Panc1 (cell line): ENCODE measurements at regions not wholly inside any gene's neighbourhood (a gene's known extent, or its start where the extent isn't known, plus 50 kb on each side); places are given as distances from the start of the nearest gene placed in this dataset.

Source experiments
- ATAC-seq: fragments of 200-7000 bp; cut with Tn5 transposase; 2 replicates; pipeline ENCODE4 v1.9.1; 2020; ENCODE audit warnings: mild to moderate bottlenecking, moderate library complexity
- BruUV-seq: library from RNA; stranded (reverse); fragments of 400-500 nt; replicated peaks from 2 replicates; lab custom pipeline; 2021; lab: Mats Ljungman, UMichigan
- CTCF ChIA-PET: fragments of 300-600 bp; sonication (Branson Sonifier 250); formaldehyde crosslinking; loops from one replicate; lab custom pipeline; 2022; ENCODE audit warnings: antibody characterized with exemption; lab: Charles Lee
- POLR2A ChIA-PET: fragments of 300-600 bp; sonication (Branson Sonifier 250); formaldehyde crosslinking; loops from one replicate; lab custom pipeline; 2022; ENCODE audit warnings: antibody characterized with exemption; lab: Charles Lee
- DNase-seq: peaks from one replicate; pipeline ENCODE4 v3.0.0-alpha.2; 2010; ENCODE audit warnings: low read depth, low spot score
- H3K27ac ChIP-seq: 2 replicates; pipeline ENCODE4 v1.5.1; 2011; ENCODE audit warnings: mild to moderate bottlenecking, low read length, inconsistent platforms
- H3K27me3 ChIP-seq: fragments of 200-500 bp; sonication (Bioruptor generic); 2 replicates; pipeline ENCODE4 v1.6.0; 2014; ENCODE audit warnings: low read length, inconsistent platforms; ENCODE audit not compliant: control insufficient read depth, insufficient read depth
- H3K36me3 ChIP-seq: fragments of 200-500 bp; sonication (Bioruptor generic); 2 replicates; pipeline ENCODE4 v1.5.1; 2014; ENCODE audit warnings: inconsistent platforms, mild to moderate bottlenecking, low read length, moderate library complexity; ENCODE audit not compliant: control insufficient read depth, insufficient read depth
- H3K4me1 ChIP-seq: 2 replicates; pipeline ENCODE4 v1.5.1; 2011; ENCODE audit warnings: inconsistent platforms, mild to moderate bottlenecking, low read length, moderate library complexity; ENCODE audit not compliant: control insufficient read depth, insufficient read depth
- H3K4me3 ChIP-seq, 2 experiments: 2 replicates each; pipeline ENCODE4 v1.5.1; 2011 to 2012; ENCODE audit warnings: low read depth in 2 of 2, low read length in 2 of 2, mild to moderate bottlenecking in 2 of 2, inconsistent platforms in 1 of 2, moderate library complexity in 1 of 2
- H3K9me3 ChIP-seq: fragments of 200-500 bp; sonication (Bioruptor generic); 2 replicates; pipeline ENCODE4 v1.5.1; 2014; ENCODE audit warnings: low read depth, mild to moderate bottlenecking, inconsistent platforms, low read length, moderate library complexity; ENCODE audit not compliant: control insufficient read depth, insufficient read depth
- POLR2AphosphoS5 ChIP-seq: IDR thresholded peaks from 2 replicates; pipeline ENCODE4 v1.6.1; 2012; ENCODE audit warnings: mild to moderate bottlenecking, low read depth, low read length, moderate library complexity
- SIN3A ChIP-seq: IDR thresholded peaks from 2 replicates; pipeline ENCODE4 v1.6.1; 2012; ENCODE audit warnings: low read depth, mild to moderate bottlenecking, low read length, moderate library complexity, borderline replicate concordance; ENCODE audit not compliant: insufficient read depth
- TCF7L2 ChIP-seq: IDR thresholded peaks from 2 replicates; pipeline ENCODE4 v1.6.1; 2011; ENCODE audit warnings: mild to moderate bottlenecking, low read depth, low read length, inconsistent platforms
- in situ Hi-C: cut with HindIII; loops from 2 replicates; pipeline ENCODE4 v1.10.0; 2016; ENCODE audit warnings: low sequenced_read_pairs, low pct_unique_long_range_greater_than_20kb
- intact Hi-C: fragments of 100-400 bp; cut with micrococcal nuclease; formaldehyde crosslinking; loops from one replicate; pipeline ENCODE4 v1.10.0; 2022; ENCODE audit not compliant: unreplicated experiment
- TF ChIP-seq, protein P1 (sequence below), 2 experiments: IDR thresholded peaks; 2 replicates each; pipeline ENCODE4 v1.6.1; 2011 to 2012; ENCODE audit warnings: low read depth in 2 of 2, control low read depth in 1 of 2, low read length in 1 of 2, mild to moderate bottlenecking in 1 of 2, moderate library complexity in 1 of 2; ENCODE audit not compliant: insufficient read depth in 1 of 2
- TF ChIP-seq, protein P2 (sequence below): fragments of 450-650 bp; IDR thresholded peaks from 2 replicates; pipeline ENCODE4 v1.5.1; 2017; ENCODE audit warnings: mild to moderate bottlenecking

DNA sequence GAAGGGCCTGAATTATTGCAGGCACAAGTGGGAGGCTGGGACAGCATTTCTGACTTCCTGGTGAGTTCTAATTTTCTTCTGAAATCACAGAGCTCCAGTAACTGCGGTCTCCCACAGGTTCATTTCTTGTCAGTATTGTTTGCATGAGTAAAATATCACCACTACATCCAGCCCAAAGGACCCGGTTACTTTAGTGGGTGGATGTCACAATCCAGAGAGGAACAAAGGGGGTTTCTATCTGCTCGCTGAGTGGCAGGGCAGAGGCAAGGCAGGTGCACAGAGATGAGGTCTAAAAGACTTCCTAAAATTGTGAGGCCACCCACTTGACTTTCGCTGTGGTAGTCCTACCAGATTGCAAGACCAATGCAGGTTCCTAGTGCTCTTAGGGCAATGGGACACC, 800.4 kb upstream of the ID2 start:
- no peaks in the 10 kb centered on the region for H3K9me3 ChIP-seq
- no TSS peak for BruUV-seq
- no peaks in the 10 kb centered on the region for H3K27me3 ChIP-seq
- ChIA-PET POLR2A (no interaction called here), CTCF (no interaction called here)
- H3K4me1 ChIP-seq: no peaks in the 10 kb centered on the region
- in situ Hi-C loops: no loop called here
- H3K36me3 ChIP-seq: no peaks in the 10 kb centered on the region
- DNase-seq (no peak), ATAC-seq (no peak)
- H3K4me3 ChIP-seq: no peak overlapping the region
- intact Hi-C loops: no loop called here
- no peak overlapping the region for H3K27ac ChIP-seq
- TF ChIP-seq, protein P1, sequence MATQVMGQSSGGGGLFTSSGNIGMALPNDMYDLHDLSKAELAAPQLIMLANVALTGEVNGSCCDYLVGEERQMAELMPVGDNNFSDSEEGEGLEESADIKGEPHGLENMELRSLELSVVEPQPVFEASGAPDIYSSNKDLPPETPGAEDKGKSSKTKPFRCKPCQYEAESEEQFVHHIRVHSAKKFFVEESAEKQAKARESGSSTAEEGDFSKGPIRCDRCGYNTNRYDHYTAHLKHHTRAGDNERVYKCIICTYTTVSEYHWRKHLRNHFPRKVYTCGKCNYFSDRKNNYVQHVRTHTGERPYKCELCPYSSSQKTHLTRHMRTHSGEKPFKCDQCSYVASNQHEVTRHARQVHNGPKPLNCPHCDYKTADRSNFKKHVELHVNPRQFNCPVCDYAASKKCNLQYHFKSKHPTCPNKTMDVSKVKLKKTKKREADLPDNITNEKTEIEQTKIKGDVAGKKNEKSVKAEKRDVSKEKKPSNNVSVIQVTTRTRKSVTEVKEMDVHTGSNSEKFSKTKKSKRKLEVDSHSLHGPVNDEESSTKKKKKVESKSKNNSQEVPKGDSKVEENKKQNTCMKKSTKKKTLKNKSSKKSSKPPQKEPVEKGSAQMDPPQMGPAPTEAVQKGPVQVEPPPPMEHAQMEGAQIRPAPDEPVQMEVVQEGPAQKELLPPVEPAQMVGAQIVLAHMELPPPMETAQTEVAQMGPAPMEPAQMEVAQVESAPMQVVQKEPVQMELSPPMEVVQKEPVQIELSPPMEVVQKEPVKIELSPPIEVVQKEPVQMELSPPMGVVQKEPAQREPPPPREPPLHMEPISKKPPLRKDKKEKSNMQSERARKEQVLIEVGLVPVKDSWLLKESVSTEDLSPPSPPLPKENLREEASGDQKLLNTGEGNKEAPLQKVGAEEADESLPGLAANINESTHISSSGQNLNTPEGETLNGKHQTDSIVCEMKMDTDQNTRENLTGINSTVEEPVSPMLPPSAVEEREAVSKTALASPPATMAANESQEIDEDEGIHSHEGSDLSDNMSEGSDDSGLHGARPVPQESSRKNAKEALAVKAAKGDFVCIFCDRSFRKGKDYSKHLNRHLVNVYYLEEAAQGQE (IDR thresholded peaks at IDR 0.05; ENCODE audit: insufficient read depth in 1 of 2, low read depth in 2 of 2, low read length in 1 of 2): no peak
- no peak for TF ChIP-seq SIN3A
- no peak for TF ChIP-seq TCF7L2
- no peak for TF ChIP-seq POLR2AphosphoS5
- TF ChIP-seq, protein P2, sequence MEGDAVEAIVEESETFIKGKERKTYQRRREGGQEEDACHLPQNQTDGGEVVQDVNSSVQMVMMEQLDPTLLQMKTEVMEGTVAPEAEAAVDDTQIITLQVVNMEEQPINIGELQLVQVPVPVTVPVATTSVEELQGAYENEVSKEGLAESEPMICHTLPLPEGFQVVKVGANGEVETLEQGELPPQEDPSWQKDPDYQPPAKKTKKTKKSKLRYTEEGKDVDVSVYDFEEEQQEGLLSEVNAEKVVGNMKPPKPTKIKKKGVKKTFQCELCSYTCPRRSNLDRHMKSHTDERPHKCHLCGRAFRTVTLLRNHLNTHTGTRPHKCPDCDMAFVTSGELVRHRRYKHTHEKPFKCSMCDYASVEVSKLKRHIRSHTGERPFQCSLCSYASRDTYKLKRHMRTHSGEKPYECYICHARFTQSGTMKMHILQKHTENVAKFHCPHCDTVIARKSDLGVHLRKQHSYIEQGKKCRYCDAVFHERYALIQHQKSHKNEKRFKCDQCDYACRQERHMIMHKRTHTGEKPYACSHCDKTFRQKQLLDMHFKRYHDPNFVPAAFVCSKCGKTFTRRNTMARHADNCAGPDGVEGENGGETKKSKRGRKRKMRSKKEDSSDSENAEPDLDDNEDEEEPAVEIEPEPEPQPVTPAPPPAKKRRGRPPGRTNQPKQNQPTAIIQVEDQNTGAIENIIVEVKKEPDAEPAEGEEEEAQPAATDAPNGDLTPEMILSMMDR: no peak

DNA sequence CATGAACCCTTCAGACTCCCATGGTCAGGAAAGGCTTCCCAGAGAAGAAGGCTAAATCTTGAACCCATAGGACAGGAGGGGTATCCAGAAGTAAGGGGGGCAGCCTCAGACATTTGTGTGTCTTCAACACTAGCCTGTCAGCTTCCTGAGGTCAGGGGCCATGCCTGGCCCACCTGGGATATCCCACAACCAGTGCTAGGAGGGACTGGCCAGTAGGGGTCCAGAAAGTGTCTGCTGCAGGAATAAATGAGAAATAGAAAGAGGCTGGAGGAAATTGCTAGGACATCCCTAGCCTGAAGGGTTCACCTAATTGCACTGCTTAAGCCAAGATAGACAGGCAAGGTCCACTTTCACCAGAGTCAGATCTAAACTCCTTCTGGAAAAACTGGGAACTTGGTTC, 799.6 kb upstream of the ID2 start:
- Histone ChIP-seq H3K4me3 (no peak overlapping the region), H3K36me3 (no peaks in the 10 kb centered on the region), H3K9me3 (no peaks in the 10 kb centered on the region), H3K4me1 (no peaks in the 10 kb centered on the region), H3K27me3 (no peaks in the 10 kb centered on the region), H3K27ac (no peak overlapping the region)
- no peak for TF ChIP-seq TCF7L2
- TF ChIP-seq POLR2AphosphoS5: no peak
- TF ChIP-seq, protein P1 (IDR thresholded peaks at IDR 0.05; ENCODE audit: insufficient read depth in 1 of 2, low read depth in 2 of 2, low read length in 1 of 2): no peak
- TF ChIP-seq SIN3A: no peak
- TF ChIP-seq, protein P2: no peak
- in situ Hi-C loops: no loop called here
- no peak for DNase-seq
- ATAC-seq: no peak
- intact Hi-C loops: no loop called here
- POLR2A ChIA-PET: no interaction called here
- CTCF ChIA-PET: no interaction called here
- no TSS peak for BruUV-seq
